Caco-2 (cell line): ENCODE measurements at regions not wholly inside any gene's neighbourhood (a gene's known extent, or its start where the extent isn't known, plus 50 kb on each side); places are given as distances from the start of the nearest gene placed in this dataset.

Source experiments
- BruUV-seq: library from RNA; stranded (reverse); fragments of 400-500 nt; replicated peaks from 2 replicates; lab custom pipeline; 2021; lab: Mats Ljungman, UMichigan
- CTCF ChIA-PET: fragments of 300-600 bp; sonication (Branson Sonifier 250); formaldehyde crosslinking; loops from one replicate; lab custom pipeline; 2022; ENCODE audit warnings: antibody characterized with exemption; lab: Charles Lee
- POLR2A ChIA-PET: fragments of 300-600 bp; sonication (Branson Sonifier 250); formaldehyde crosslinking; loops from one replicate; lab custom pipeline; 2022; ENCODE audit warnings: antibody characterized with exemption; lab: Charles Lee
- DNase-seq, 2 experiments: peaks; one replicate each; pipeline versions ENCODE4 v3.0.0 to v3.0.0-alpha.2; 2020 to 2022
- H3K27me3 ChIP-seq: replicated peaks from 2 replicates; pipeline ENCODE4 v1.6.0; 2011; ENCODE audit warnings: low read length; ENCODE audit not compliant: control insufficient read depth, insufficient read depth
- H3K36me3 ChIP-seq: 2 replicates; pipeline ENCODE4 v1.5.1; 2011; ENCODE audit warnings: low read length; ENCODE audit not compliant: control insufficient read depth, insufficient read depth
- H3K4me1 ChIP-seq: fragments of 250-450 bp; sonication (Bioruptor Pico); 2 replicates; pipeline ENCODE4 v1.5.1; 2020; ENCODE audit warnings: mild to moderate bottlenecking
- H3K4me3 ChIP-seq: 2 replicates; pipeline ENCODE4 v1.5.1; 2011; ENCODE audit warnings: low read depth, mild to moderate bottlenecking, control low read depth, low read length
- H3K9me3 ChIP-seq: fragments of 250-450 bp; sonication (Bioruptor Pico); 2 replicates; pipeline ENCODE4 v1.5.1; 2020; ENCODE audit warnings: mild to moderate bottlenecking, moderate library complexity
- H3K27ac Mint-ChIP-seq: one replicate; pipeline ENCODE4 v1.8.0; 2022; ENCODE audit warnings: mixed read lengths; ENCODE audit not compliant: unreplicated experiment
- H3K27me3 Mint-ChIP-seq: one replicate; pipeline ENCODE4 v1.8.0; 2022; ENCODE audit warnings: mixed read lengths; ENCODE audit not compliant: insufficient read depth, unreplicated experiment
- H3K36me3 Mint-ChIP-seq: one replicate; pipeline ENCODE4 v1.8.0; 2022; ENCODE audit warnings: mild to moderate bottlenecking, mixed read lengths; ENCODE audit not compliant: insufficient read depth, unreplicated experiment
- H3K4me1 Mint-ChIP-seq: one replicate; pipeline ENCODE4 v1.8.0; 2022; ENCODE audit warnings: low read depth, mixed read lengths; ENCODE audit not compliant: unreplicated experiment
- H3K4me3 Mint-ChIP-seq: one replicate; pipeline ENCODE4 v1.8.0; 2022; ENCODE audit warnings: mild to moderate bottlenecking, moderate library complexity, mixed read lengths; ENCODE audit not compliant: unreplicated experiment
- H3K9me3 Mint-ChIP-seq: one replicate; pipeline ENCODE4 v1.8.0; 2022; ENCODE audit warnings: mixed read lengths; ENCODE audit not compliant: unreplicated experiment
- intact Hi-C: fragments of 100-400 bp; cut with micrococcal nuclease; formaldehyde crosslinking; loops from one replicate; pipeline ENCODE4 v1.10.0; 2022; ENCODE audit not compliant: unreplicated experiment
- TF ChIP-seq, protein P1 (sequence below), 2 experiments: fragments of 200-600 bp in 1 of 2; IDR thresholded peaks; 1 replicate in 1 of 2; 2 replicates in 1 of 2; pipeline versions ENCODE4 v1.5.1 to v1.8.0; 2011 to 2022; ENCODE audit warnings: antibody characterized with exemption in 1 of 2, control low read depth in 1 of 2, inconsistent platforms in 1 of 2, low read depth in 1 of 2, low read length in 1 of 2, mild to moderate bottlenecking in 1 of 2, moderate library complexity in 1 of 2; ENCODE audit not compliant: insufficient read depth in 1 of 2, severe bottlenecking in 1 of 2, unreplicated experiment in 1 of 2

DNA sequence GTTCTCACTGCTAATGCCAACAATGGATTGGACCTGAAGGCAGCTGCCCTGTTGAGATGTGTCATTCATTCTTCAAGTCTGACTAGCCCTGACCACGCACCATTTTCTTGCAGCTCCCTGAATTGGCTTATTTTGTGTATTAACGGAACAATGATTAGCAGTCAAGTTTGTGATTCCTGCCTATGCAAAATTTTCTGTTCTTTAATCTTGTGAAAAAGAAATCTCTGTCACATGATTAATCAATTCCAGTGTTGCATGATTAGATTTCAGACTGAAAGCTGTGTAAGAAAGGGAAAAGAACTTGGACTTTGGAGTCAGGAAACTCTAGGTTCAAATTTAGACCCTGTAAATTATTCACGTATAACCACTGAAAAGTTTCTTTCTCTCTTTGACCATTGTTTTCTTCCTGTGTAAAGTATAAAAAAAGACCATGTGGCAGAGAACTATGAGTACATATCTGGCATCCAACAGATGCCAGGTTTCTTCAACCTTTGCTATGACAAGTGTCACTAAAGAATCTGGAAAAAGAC is 64.5 kb upstream of the SLC10A2 start:
- Histone ChIP-seq H3K27me3 (no peaks in the 10 kb centered on the region), H3K36me3 (no peaks in the 10 kb centered on the region), H3K4me3 (no peak overlapping the region), H3K4me1 (no peaks in the 10 kb centered on the region), H3K9me3 (no peaks in the 10 kb centered on the region)
- H3K36me3 Mint-ChIP-seq = no peaks in the 10 kb centered on the region
- ChIA-PET POLR2A (no interaction called here), CTCF (no interaction called here)
- H3K27ac Mint-ChIP-seq = no peak overlapping the region
- H3K4me1 Mint-ChIP-seq = no peaks in the 10 kb centered on the region
- no peak for DNase-seq
- H3K27me3 Mint-ChIP-seq = no peaks in the 10 kb centered on the region
- no peaks in the 10 kb centered on the region for H3K9me3 Mint-ChIP-seq
- no TSS peak for BruUV-seq
- TF ChIP-seq, protein P1, sequence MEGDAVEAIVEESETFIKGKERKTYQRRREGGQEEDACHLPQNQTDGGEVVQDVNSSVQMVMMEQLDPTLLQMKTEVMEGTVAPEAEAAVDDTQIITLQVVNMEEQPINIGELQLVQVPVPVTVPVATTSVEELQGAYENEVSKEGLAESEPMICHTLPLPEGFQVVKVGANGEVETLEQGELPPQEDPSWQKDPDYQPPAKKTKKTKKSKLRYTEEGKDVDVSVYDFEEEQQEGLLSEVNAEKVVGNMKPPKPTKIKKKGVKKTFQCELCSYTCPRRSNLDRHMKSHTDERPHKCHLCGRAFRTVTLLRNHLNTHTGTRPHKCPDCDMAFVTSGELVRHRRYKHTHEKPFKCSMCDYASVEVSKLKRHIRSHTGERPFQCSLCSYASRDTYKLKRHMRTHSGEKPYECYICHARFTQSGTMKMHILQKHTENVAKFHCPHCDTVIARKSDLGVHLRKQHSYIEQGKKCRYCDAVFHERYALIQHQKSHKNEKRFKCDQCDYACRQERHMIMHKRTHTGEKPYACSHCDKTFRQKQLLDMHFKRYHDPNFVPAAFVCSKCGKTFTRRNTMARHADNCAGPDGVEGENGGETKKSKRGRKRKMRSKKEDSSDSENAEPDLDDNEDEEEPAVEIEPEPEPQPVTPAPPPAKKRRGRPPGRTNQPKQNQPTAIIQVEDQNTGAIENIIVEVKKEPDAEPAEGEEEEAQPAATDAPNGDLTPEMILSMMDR (IDR thresholded peaks at IDR 0.05; ENCODE audit: insufficient read depth in 1 of 2, low read depth in 1 of 2, low read length in 1 of 2, severe bottlenecking in 1 of 2, unreplicated experiment in 1 of 2) = no peak
- no peak overlapping the region for H3K4me3 Mint-ChIP-seq
- intact Hi-C loops = no loop called here

DNA sequence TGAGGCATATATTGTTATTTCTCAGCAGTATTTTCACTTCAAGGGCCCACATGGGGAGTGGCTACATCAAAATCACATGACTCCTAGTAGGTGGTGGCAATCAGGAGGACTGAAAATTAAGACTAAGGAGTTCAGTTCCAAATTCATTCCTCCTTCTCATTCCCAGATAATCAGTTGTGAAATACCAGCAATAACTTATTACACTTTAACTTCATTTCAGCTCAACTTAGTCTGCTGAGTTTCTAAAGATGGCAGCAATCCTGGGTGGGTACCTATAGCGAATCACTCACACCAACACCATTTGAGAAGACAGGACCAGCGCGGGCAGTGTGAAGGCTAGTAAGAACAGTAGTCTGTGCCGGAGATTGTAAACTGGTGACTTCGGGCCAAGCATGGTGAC is 63.9 kb upstream of the SLC10A2 start:
- Mint-ChIP-seq H3K9me3 (no peaks in the 10 kb centered on the region), H3K36me3 (no peaks in the 10 kb centered on the region), H3K4me3 (no peak overlapping the region), H3K4me1 (no peaks in the 10 kb centered on the region), H3K27ac (no peak overlapping the region), H3K27me3 (no peaks in the 10 kb centered on the region)
- no TSS peak for BruUV-seq
- intact Hi-C loops = no loop called here
- no peaks in the 10 kb centered on the region for H3K4me1 ChIP-seq
- DNase-seq = no peak
- no peaks in the 10 kb centered on the region for H3K36me3 ChIP-seq
- ChIA-PET CTCF (no interaction called here), POLR2A (no interaction called here)
- H3K27me3 ChIP-seq = no peaks in the 10 kb centered on the region
- TF ChIP-seq, protein P1 (IDR thresholded peaks at IDR 0.05; ENCODE audit: insufficient read depth in 1 of 2, low read depth in 1 of 2, low read length in 1 of 2, severe bottlenecking in 1 of 2, unreplicated experiment in 1 of 2) = no peak
- H3K4me3 ChIP-seq = no peak overlapping the region
- H3K9me3 ChIP-seq = no peaks in the 10 kb centered on the region
